Panc1 (cell line): ENCODE measurements at regions not wholly inside any gene's neighbourhood (a gene's known extent, or its start where the extent isn't known, plus 50 kb on each side); places are given as distances from the start of the nearest gene placed in this dataset.

ENCODE experiments used
- CTCF ChIP-seq: fragments of 450-650 bp; IDR thresholded peaks from 2 replicates; pipeline ENCODE4 v1.5.1; 2017; ENCODE audit warnings: mild to moderate bottlenecking
- TCF7L2 ChIP-seq: IDR thresholded peaks from 2 replicates; pipeline ENCODE4 v1.6.1; 2011; ENCODE audit warnings: mild to moderate bottlenecking, low read depth, low read length, inconsistent platforms

GRCh38 chr13:39931505-39931904 is 276.0 kb downstream of the COG6 start:
- TF ChIP-seq CTCF (no peak), TCF7L2 (no peak)
